ENCODE measurements at regions not wholly inside any gene's neighbourhood (a gene's known extent, or its start where the extent isn't known, plus 50 kb on each side); places are given as distances from the start of the nearest gene placed in this dataset.

DNA sequence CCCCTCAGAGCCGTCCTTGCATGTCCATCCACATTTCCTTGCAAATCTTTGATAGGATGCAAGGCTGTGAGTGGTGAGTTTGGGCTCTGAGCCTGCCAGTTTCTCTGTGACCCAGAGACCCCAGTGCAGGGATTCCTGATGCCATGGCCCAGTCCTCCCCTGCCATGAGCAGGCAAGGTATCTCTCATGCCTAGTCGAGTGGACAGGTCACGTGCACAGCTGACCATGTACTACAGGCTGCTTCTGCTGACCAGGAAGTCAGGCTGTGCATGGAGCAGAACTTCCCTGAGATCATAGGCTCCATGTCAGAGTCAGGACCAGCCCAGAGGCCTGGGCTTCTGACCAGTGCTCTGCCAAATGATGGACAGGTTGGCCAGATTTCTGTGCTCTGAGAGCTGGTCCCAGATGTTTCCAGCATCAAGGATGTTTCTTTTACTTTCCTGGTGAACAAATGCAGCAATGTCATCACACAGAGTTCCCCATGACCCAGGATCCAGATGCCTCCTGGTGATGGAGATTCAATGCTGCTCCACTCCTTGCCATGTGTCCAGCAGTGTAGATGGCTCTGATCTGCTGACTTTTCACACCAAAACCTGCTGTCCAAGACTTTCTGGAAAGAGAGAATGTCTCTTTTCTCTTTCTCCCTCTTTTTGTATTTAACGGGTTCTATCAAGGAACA, 321.6 kb upstream of the HS6ST1 start:
- no peak for TF ChIP-seq EZH2 (IDR thresholded peaks at IDR 0.05; ENCODE audit: low read depth)
- TF ChIP-seq, protein P1, sequence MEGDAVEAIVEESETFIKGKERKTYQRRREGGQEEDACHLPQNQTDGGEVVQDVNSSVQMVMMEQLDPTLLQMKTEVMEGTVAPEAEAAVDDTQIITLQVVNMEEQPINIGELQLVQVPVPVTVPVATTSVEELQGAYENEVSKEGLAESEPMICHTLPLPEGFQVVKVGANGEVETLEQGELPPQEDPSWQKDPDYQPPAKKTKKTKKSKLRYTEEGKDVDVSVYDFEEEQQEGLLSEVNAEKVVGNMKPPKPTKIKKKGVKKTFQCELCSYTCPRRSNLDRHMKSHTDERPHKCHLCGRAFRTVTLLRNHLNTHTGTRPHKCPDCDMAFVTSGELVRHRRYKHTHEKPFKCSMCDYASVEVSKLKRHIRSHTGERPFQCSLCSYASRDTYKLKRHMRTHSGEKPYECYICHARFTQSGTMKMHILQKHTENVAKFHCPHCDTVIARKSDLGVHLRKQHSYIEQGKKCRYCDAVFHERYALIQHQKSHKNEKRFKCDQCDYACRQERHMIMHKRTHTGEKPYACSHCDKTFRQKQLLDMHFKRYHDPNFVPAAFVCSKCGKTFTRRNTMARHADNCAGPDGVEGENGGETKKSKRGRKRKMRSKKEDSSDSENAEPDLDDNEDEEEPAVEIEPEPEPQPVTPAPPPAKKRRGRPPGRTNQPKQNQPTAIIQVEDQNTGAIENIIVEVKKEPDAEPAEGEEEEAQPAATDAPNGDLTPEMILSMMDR (conservative IDR thresholded peaks at IDR 0.05): no peak
